ENCODE measurements at regions not wholly inside any gene's neighbourhood (a gene's known extent, or its start where the extent isn't known, plus 50 kb on each side); places are given as distances from the start of the nearest gene placed in this dataset.

DNA sequence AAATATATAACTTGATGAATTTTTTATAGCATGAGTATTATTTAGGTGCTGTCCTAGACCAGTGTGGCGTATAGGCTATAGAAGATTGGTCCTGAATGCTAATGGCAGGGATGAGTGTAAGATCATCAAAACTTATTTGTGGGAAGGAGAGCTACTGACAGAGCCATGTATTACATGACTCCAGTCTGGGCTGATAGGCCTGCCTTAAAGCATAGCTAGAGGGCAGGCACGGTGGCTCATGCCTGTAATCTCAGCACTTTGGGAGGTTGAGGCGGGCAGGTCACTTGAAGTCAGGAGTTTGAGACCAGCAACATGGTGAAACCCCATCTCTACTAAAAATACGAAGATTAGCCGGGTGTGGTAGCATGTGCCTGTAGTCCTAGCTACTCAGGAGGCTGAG lies 198.1 kb upstream of the KLF14 start:
- DNase-seq = no peak

GRCh38 chr7:130932667-130933432 lies 198.8 kb upstream of the KLF14 start:
- no peak for DNase-seq

DNA sequence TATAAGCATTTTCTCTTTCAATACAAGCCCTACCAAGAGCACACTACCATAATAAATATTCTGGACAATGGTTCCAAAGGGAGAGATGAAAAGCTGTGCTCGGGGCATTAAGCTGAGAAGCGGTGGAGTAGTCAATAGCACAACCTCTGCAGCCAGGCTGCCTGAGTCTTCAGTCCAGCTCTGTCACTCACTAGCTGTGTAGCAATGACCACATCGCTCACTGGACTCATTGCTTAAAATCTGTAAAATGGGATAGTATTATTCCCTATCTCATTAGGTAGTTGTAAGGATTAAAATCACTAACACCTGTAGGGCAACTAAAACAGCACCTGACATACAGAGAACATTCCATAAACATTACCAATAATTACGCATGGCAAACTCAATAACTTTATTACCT lies 199.9 kb upstream of the KLF14 start:
- no peak for DNase-seq

DNA sequence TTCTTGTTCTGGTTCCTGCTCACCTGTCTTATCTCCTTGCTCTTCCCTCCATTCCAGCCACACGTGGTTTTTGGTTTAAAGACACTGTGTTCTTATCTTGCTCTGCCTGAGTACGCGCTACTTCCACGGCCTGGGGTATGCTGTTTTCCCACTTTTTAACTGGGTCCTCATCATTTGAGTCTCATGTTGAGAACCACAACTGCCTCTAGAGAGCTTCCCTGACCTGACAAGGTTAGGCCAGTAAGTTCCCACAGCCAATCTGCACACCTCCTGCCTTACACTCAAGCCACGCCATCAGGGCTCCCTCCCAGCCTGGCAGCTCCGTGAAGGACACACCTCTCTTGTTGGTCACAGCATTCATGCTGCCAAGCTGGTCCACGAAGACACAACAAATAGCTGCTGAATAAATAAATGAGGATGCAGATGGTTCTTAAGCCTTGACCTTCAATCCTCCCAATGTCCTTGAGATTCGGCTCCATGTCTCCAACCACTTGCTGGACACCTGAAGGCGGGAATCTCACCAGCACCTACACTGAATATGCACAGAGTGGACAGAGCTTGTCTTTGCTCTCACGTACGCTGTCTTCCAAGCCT lies 201.7 kb upstream of the KLF14 start:
- DNase-seq = no peak

DNA sequence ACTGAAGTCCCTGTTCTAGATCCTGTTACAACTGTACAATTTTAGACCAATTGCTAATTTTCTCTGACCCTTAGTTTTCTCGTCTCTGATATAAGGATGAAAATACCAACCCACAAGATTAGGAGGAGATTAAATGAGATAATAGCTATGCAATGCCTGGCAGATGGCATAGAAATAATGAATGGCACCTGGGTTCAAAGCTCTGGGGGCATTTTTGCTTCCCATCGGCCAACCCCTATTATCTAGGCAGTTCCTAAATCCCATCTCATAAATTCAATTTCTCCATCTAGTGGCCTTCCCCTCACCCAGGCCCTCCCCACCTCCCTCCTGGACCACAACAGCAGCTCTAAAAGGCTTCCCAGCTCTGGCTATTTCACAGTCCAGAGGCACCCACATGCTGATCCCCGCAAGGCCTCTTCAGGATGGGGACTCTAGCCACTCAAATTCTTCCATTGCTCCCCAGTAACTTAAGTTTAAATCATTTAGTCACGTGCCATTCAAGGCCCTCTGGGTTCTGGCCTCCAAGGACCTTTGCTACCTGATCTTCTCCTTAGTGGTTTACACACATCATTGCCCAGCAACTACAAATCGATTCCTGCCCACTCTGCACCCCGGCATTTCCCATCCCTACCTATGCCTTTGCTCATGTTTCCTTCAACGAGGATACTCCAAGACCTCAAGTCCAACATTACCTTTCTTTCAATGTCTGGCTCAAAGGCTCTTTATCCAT lies 202.4 kb upstream of the KLF14 start:
- DNase-seq = no peak

DNA sequence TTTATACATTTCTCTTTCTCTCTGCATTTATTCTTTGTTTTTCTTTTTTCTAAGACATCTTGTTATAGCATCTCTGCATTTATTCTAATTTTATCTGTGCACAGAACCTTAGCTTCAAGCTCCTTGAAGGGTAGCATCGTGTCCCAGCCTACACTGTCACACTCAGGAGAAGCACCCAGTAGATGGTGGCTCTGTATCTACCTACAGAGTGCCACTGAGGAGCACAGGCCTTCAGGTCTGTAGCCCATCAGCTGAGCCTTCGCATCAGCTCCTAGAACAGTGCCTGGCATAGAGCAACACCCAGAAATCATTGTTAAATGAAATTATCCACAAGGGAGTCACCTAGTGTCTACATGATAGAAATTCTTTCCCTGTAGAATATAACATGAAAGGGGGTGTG lies 203.0 kb upstream of the KLF14 start:
- DNase-seq = no peak

GRCh38 chr7:130937830-130938229 lies 203.8 kb upstream of the KLF14 start:
- DNase-seq = no peak

DNA sequence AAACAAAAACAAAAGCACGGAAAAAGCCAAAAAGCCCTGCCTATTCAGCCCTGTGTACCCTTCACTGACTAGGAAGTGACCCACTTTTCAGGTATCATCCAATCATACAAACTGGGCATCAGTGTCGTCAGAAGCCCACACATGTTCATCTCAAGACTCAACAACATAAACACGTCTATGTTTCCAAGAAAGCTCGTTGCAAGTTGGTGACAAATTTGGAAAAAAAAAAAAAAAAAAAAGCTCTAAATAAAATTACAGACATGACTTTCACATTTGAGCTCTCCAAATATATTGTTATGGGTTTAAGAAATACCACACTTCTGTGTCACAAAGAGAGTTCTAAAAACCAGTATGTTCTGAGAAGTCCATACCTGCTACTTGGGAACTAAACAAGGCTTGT lies 204.7 kb upstream of the KLF14 start:
- DNase-seq = no peak

DNA sequence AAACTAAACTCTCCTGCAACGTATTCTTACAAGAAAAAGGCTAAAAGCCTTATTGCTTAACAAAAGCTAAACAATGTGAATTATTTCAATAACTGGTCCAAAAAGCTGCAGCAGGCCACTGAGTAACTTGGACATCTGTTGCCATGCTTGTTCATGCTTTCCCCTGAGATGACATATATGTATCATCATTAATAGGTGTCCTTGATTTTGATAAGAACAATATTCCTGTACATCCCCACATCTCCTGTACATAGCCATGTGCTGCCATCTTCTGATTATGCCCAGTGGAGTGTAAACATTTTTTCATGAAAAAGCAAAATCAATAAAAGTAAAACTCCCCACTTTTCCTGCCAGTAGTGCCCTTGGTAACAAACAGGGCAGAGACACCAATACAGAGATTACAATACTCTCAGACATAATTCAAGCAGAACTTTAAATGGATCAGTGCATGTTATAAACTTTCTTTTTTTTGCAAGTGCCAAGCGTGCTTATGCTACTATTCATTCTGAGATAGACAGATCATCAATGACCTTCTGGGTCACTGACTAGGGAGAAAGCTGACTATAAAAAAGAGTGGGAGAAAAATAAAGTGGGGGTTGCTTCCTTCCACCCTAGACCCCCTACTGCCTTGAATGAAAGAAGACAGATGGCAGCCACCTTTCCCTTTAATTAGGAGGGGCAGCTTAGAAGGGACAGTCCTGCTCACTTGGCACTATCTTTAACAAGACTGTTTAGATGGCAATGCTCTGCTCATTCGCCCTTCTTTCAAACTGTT lies 205.5 kb upstream of the KLF14 start:
- no peak for DNase-seq

GRCh38 chr7:130940326-130940725 lies 206.3 kb upstream of the KLF14 start:
- no peak for DNase-seq

DNA sequence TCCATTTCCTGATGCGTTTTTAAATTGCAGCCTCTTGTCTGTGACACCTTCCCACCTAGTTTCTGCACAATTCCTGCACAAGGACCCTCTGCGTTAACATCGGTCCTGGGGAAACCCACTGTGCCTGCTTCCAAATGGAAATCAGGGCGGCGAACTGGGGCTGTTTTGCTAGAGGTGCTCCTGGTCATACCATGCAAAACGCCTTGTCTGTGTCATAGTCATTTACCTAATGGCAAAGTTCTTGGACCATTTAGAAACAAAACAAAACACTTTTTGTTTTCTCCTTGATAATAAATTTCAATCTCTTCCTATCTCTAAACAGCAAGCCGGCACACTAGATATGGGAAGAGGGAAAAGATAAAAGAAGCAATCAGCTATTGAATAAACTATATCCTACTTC lies 206.9 kb upstream of the KLF14 start:
- no peak for DNase-seq

DNA sequence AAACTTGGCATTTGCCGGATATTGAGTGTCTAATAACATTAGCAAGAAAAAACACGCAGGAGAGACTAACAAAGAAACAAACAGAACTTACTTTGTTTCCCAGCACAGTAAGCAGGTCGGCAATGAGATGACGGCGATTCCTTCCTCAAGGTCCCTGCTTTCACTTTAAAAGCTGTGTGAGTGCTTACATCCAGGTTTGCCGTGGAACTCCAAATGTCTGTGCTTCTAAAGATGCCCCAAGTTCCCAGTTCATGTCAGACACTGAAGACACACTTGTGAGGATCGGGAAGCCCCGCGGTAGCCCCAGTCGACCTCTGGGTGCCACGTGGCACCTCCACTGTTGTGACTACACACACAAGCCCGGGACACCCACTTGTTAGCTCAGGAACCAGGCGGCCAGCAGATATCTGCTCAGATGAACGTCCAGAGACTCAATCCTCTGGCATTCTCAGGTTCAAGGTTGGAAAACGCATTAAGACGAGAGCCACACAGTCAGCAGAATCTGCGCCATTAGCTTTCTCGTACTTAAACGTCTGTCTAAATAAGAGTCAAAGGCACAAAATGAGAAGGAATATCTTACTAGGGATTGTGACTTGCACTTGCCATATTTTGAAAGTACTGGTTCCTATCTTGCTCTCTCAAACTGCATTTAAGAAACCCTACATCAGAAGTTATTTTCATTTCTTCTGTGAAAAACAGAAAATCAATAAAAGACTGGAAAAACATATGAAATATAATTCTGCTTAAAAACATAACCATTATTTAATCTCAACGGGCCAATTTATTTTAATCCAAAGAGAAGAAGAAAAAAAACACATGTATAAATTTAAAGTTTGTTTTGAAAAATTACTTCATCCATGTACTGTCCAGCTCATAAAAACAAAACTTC lies 207.6 kb upstream of the KLF14 start:
- no peak for DNase-seq

DNA sequence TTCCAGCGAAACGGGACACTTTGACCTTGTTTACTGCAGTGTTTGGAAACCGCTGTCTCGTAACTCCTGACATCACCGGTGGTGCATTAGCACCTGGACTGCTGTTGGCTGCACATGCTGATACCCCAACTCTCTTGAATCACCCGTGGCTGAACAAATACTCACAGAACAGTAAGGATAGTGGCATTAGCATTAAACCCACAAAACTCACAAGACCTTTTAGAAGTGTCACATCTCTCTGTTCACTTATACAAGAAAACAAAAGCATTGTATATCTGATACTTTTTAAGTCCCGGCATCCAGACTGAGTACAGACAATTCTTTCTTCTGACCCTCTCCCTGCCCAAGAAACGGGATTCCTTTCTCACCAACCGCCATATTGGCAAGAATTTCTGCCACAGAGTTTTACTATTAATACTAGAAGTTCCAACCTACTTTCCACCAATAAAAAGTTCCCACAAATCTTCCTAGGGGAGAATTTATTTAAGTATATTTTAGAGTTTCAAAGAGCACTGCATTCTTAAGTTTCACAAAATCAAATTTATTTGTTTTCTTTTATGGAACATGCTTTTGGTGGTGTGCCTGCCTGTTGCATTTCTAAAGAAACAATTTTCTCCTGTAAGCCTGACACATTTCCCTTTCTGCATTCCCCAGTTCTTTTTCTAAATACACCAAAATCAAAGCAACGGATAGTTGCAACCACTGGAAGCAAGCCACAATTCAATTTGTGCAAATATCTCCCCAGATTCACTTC lies 208.4 kb upstream of the KLF14 start:
- no peak for DNase-seq

GRCh38 chr7:130943336-130943901 lies 209.4 kb upstream of the KLF14 start:
- DNase-seq = no peak

DNA sequence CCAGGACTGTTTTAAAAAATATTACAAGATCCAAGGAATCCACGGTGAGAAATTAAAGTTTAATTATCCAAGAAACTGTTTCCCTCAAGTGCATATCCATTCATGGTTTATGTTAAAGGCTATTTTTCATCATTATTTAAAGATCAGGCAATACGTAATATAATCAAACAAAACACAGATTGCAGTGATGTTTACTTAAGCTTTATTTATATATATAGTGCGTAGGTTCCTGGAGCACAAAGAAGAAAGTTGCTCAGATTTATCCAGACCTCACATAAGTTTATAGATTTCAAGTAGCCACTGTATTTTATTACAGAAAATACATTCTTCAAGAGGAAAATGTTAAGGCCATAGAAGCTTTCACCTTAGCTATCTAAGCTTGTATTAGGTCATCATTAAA lies 210.0 kb upstream of the KLF14 start:
- DNase-seq = no peak

GRCh38 chr7:130944997-130945396 lies 211.0 kb upstream of the KLF14 start:
- no peak for DNase-seq

DNA sequence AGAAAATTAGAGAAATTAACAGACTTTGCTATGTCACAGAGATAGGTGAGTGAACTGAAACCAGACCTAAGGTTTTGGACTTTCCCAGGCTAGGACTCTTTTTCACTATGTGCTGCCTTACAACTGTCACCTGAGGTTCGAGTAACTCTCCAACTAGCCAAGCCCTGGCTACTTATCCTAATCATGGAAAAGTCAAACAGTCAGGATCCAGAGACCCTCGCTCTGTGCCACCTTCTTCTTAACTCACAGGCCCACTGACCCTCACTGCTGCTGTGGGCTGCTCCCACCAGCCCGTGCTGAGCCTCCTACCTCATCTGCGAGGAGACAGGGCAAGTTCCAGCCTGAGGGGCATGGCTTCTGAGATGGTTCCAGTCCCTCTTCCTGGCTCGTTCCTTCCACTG lies 211.4 kb upstream of the KLF14 start:
- DNase-seq = no peak

GRCh38 chr7:130946114-130946513 lies 212.1 kb upstream of the KLF14 start:
- DNase-seq = no peak

- DNase-seq = no peak
These were observed 214.0 kb upstream of the KLF14 start for GRCh38 chr7:130947792-130948580.

- no peak for DNase-seq
These were observed 214.8 kb upstream of the KLF14 start for GRCh38 chr7:130948822-130949221.
